NCI-H460 (cell line): ENCODE measurements at regions not wholly inside any gene's neighbourhood (a gene's known extent, or its start where the extent isn't known, plus 50 kb on each side); places are given as distances from the start of the nearest gene placed in this dataset.
"Not testable (repeated sequence)": the region's sequence is repeated elsewhere in the genome, so short reads cannot be mapped to it uniquely, and the experiment has no call there.

ENCODE experiments used
- DNase-seq: peaks from one replicate; pipeline ENCODE4 v3.0.0-alpha.2; 2016; ENCODE audit warnings: low read depth; ENCODE audit errors: extremely low read depth

DNA sequence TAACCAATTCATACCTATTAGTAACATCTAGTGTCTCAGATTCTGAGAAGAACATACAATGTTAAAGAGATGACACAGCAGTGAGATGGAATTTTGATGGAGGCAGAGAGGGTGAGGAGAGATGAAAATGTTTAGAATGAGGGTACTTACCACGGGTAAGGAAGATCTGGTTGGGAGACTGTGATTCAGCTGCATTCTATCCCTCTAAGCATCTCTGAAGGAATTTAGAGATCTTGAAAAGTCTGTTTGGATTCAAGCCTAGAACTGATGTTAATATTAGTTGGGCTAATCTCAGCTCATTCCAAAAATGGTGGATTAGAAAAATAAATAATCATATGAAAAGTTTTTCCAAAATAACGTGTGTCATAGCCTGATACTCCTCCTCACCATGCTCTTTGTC is 191.5 kb upstream of the CLINT1 start:
- no peak for DNase-seq

- DNase-seq = no peak
Measured at GRCh38 chr5:158049459-158049858, 190.5 kb upstream of the CLINT1 start.

DNA sequence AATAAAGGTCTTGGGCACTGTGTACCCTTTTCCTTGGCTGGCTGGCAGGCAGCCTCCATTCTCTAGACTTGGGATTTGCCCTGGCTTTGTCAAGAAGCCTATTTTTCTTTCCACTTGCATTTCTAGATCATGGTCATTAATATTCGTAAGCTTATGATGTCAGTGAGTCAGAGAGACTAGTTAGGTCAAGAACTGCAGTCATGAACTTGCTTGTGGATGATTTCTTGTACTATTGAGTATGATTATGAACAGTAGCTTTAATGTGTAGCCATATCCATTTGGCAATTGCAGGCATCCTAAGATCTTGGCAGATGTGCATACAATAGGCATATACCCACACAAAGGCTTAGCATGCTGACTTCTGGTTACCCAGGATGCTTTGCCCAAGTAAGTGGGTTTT is 186.8 kb upstream of the CLINT1 start:
- no peak for DNase-seq

- no peak for DNase-seq
Measured at GRCh38 chr5:158039911-158040347, 181.0 kb upstream of the CLINT1 start.

DNA sequence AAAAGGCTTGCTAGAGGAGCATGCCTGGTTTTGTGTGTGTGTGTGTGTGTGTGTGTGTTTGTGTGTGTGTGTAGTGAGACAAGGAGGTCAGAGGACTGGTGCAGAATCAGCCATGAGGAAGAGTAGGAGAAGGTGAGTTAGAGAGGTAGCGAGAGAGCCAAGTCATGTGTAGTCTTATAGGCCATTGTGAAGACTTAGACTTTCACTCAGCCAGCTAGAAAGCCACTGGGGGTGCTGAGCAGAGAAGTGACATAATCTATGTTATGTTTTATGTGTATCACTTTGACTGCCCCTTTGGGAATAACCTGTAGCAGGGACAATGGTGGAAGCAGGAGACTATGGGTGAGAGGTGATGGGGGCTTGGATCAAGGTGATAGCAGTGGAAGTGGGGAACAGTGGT is 180.5 kb upstream of the CLINT1 start:
- no peak for DNase-seq

GRCh38 chr5:158036983-158037595 is 178.1 kb upstream of the CLINT1 start:
- DNase-seq = not testable (repeated sequence)

DNA sequence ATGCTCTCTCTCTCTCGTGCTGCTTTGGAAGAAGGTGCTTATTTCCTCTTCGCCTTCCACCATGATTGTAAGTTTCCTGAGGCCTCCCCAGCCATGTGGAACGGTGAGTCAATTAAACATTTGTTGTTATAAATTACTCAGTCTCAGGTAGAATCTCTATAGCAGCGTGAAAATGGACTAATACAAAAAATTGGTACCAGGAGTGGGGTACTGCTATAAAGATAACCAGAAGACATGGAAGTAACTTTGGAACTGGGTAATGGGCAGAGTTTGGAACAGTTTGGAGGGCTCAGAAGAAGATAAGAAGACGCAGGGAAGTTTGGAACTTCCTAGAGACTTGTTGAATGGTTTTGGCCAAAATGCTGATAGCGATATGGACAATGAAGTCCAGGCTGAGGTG is 175.6 kb upstream of the CLINT1 start:
- DNase-seq = not testable (repeated sequence)

DNA sequence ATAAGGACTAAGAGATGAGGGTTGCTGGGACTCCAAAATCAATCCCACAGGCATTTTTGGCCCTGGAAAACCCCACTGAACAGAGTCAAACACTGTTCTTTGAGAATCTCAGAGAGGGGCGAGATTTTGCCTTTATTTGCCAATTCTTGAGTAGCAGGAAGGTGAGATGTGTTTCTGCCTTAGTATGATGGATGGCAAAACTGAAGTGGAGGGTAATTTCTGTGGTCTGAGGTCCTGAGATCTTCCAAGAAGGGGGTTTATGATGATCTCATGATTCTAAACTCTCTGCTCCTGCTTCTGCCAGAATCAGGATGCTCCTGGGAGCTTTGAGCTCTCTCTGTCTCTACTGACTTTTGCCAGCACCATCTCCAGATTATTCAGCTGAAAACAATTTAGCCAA is 174.8 kb upstream of the CLINT1 start:
- no peak for DNase-seq

GRCh38 chr5:158033076-158033475 is 174.1 kb upstream of the CLINT1 start:
- DNase-seq = no peak

GRCh38 chr5:158032246-158032645 is 173.3 kb upstream of the CLINT1 start:
- DNase-seq = no peak

- no peak for DNase-seq
Measured at GRCh38 chr5:158027806-158028775, 169.1 kb upstream of the CLINT1 start.

- no peak for DNase-seq
Measured at GRCh38 chr5:158026304-158027031, 167.5 kb upstream of the CLINT1 start.

DNA sequence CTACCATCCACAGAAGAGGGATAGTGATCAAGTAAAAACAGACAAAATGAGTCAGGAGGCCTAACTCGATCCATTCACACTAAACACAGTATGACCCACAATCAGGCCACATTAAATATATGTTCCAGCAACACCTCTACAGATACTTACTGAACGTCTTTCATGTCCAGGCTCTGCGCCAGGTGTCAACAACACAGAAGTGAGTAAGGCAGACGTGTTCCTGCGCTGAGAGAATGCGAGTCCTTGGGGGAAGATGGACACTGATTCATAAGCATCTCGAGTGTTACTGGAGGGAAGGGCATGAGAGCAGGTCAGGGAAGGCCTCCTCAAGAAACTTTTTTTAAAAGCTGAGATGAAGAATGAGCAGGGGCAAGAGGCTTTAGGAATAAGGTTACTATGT is 164.3 kb upstream of the CLINT1 start:
- no peak for DNase-seq

DNA sequence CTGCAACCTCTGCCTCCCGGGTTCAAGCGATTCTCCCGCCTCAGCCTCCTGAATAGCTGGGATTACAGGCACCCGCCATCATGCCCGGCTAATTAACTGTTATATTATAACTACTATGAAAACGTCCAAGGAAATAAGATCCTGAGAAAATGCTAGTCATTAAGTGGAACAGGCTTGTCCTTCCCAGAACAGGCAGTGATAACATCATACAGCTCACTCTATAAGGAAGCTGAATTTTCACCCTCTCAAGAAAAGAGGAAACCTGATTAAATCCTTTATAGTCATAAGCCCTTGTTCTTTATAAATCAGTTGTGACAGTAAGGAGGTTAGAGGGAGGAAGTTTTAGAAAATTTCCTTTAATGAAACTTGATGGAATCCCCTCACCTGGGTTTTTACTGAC is 163.9 kb upstream of the CLINT1 start:
- no peak for DNase-seq

DNA sequence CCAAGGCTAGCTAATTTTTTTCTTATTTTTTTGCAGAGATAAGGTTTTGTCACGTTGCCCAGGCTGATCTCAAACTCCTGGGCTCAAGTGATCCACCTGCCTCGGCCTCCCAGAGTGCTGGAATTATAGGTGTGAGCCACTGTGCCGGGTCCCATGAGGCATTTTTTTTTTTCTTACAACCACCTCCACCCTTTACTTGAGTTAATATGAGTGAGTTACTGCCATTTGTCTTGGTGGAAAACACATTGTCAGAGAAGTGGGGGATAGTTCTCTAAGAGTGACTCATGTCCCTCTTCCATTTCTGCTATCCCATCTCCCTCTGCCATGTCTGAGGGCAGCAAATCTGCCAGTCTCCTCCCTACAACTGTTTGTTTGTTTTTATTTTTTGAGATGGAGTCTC is 163.4 kb upstream of the CLINT1 start:
- no peak for DNase-seq

- DNase-seq = peak; percentile 5
Measured at GRCh38 chr5:158020555-158021418, 161.8 kb upstream of the CLINT1 start.

- no peak for DNase-seq
Measured at GRCh38 chr5:158017469-158017868, 158.5 kb upstream of the CLINT1 start.

GRCh38 chr5:158014372-158014771 is 155.4 kb upstream of the CLINT1 start:
- DNase-seq = no peak

DNA sequence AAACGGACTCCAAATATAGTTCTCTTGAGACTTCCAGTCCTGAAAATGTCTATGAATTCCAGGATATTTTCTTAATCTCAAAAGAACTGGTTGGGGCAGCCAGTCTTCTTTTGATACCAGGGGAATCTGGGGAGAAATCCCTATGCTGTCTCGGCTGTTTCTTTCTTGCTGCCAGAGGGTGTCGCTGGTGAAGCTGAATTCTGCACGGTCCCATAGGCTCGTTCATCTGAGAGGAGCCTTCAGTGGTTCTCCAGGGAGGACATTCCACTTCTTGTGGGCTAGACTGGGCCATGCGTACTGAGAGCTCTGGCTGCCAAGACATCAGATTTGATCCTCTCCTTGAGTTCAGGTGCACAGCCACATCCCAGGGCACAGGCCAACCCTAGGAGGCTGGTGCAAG is 155.0 kb upstream of the CLINT1 start:
- DNase-seq = peak; percentile 22

DNA sequence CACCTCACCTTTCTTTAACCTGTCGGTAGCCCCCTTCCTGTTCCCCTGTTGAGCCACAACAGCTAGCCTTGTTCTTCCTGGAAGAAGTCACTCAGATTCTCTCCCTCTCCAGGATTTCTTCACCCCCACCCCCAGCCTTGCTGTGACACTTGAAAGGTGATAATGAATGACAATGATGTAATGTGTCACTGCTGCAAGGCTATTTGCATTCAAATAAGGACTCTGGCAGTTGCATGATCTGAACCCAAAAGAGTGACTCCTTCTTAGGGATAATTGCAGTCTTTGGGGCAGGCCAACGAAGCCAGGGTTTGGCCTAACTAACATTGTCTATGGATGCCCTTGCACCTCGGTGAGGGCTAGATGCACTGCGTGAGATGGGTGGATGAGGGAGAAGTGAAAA is 154.4 kb upstream of the CLINT1 start:
- no peak for DNase-seq
